HEK293 (cell line): ENCODE measurements at regions not wholly inside any gene's neighbourhood (a gene's known extent, or its start where the extent isn't known, plus 50 kb on each side); places are given as distances from the start of the nearest gene placed in this dataset.

Experiments used
- CTCF ChIA-PET: fragments of 350-600 bp; formaldehyde crosslinking; extraction: SDS; loops from one replicate; lab custom pipeline; 2021; ENCODE audit warnings: antibody characterized with exemption; lab: Yijun Ruan, JAX
- POLR2A ChIA-PET: fragments of 300-600 bp; formaldehyde crosslinking; extraction: SDS; loops from one replicate; lab custom pipeline; 2020; ENCODE audit warnings: antibody characterized with exemption, inconsistent platforms; lab: Yijun Ruan, JAX
- H3K27ac ChIP-seq: fragments of 200-500 bp; sonication (Bioruptor generic); 2 replicates; pipeline ENCODE4 v1.5.1; 2014; ENCODE audit warnings: low read depth, low read length, control low read depth, inconsistent platforms; ENCODE audit errors: extremely low read depth
- H3K36me3 ChIP-seq, 2 experiments: fragments of 200-500 bp in 1 of 2; sonication (Bioruptor generic) in 1 of 2; 1 replicate in 1 of 2; 2 replicates in 1 of 2; pipeline ENCODE4 v1.5.1; 2014 to 2017; ENCODE audit warnings: inconsistent platforms in 2 of 2, low read length in 2 of 2; ENCODE audit not compliant: control insufficient read depth in 2 of 2, insufficient read depth in 1 of 2
- H3K4me1 ChIP-seq: fragments of 200-500 bp; sonication (Bioruptor generic); 2 replicates; pipeline ENCODE4 v1.5.1; 2014; ENCODE audit warnings: mild to moderate bottlenecking, low read length, inconsistent platforms; ENCODE audit not compliant: control insufficient read depth, insufficient read depth
- H3K4me3 ChIP-seq: 2 replicates; pipeline ENCODE4 v1.5.1; 2011; ENCODE audit warnings: low read depth, mild to moderate bottlenecking, control low read depth, low read length, moderate library complexity
- H3K9me3 ChIP-seq: fragments of 200-500 bp; sonication (Bioruptor generic); 2 replicates; pipeline ENCODE4 v1.5.1; 2014; ENCODE audit warnings: low read depth, low read length, inconsistent platforms; ENCODE audit not compliant: control insufficient read depth, insufficient read depth
- HOXD13 ChIP-seq: sonication (generic); formaldehyde crosslinking; IDR thresholded peaks from 2 replicates; pipeline ENCODE4 v1.8.0; 2022; ENCODE audit warnings: missing genetic modification reagents, borderline replicate concordance
- SP2 ChIP-seq: fragments of 450-650 bp; formaldehyde crosslinking; IDR thresholded peaks from 2 replicates; pipeline ENCODE4 v1.5.1; 2016; ENCODE audit warnings: missing biosample characterization, missing genetic modification characterization
- ZBTB17 ChIP-seq: fragments of 450-650 bp; formaldehyde crosslinking; IDR thresholded peaks from 2 replicates; pipeline ENCODE4 v1.5.1; 2016; ENCODE audit warnings: missing biosample characterization, missing genetic modification characterization
- ZNF221 ChIP-seq: fragments of 450-650 bp; formaldehyde crosslinking; IDR thresholded peaks from 2 replicates; pipeline ENCODE4 v1.5.1; 2017; ENCODE audit warnings: missing biosample characterization, missing genetic modification characterization, borderline replicate concordance
- ZNF521 ChIP-seq: fragments of 450-650 bp; formaldehyde crosslinking; IDR thresholded peaks from 2 replicates; pipeline ENCODE4 v1.5.1; 2017; ENCODE audit warnings: missing biosample characterization, mild to moderate bottlenecking, missing genetic modification characterization
- ZNF530 ChIP-seq: fragments of 450-650 bp; formaldehyde crosslinking; IDR thresholded peaks from 2 replicates; pipeline ENCODE4 v1.5.1; 2016; ENCODE audit warnings: low read depth, missing biosample characterization, missing genetic modification characterization
- ZNF600 ChIP-seq: fragments of 450-650 bp; formaldehyde crosslinking; IDR thresholded peaks from 2 replicates; pipeline ENCODE4 v1.5.1; 2016; ENCODE audit warnings: missing biosample characterization, missing genetic modification characterization
- ZNF747 ChIP-seq: fragments of 450-650 bp; formaldehyde crosslinking; IDR thresholded peaks from 2 replicates; pipeline ENCODE4 v1.5.1; 2016; ENCODE audit warnings: missing biosample characterization, missing genetic modification characterization
- ZNF837 ChIP-seq: fragments of 450-650 bp; formaldehyde crosslinking; IDR thresholded peaks from 2 replicates; pipeline ENCODE4 v1.5.1; 2016; ENCODE audit warnings: missing biosample characterization, missing genetic modification characterization
- ZSCAN16 ChIP-seq: fragments of 450-650 bp; formaldehyde crosslinking; IDR thresholded peaks from 2 replicates; pipeline ENCODE4 v1.5.1; 2016; ENCODE audit warnings: missing biosample characterization, missing genetic modification characterization
- ZSCAN30 ChIP-seq: fragments of 450-650 bp; IDR thresholded peaks from 2 replicates; pipeline ENCODE4 v1.5.1; 2018; ENCODE audit warnings: missing biosample characterization, mild to moderate bottlenecking, missing genetic modification characterization, moderate library complexity
- TF ChIP-seq, protein P1 (sequence below): fragments of 450-650 bp; IDR thresholded peaks from 2 replicates; pipeline ENCODE4 v1.5.1; 2018; ENCODE audit warnings: missing biosample characterization, missing genetic modification characterization
- TF ChIP-seq, protein P2 (sequence below): fragments of 450-650 bp; formaldehyde crosslinking; IDR thresholded peaks from 2 replicates; pipeline ENCODE4 v1.5.1; 2017; ENCODE audit warnings: missing biosample characterization, missing genetic modification characterization
- TF ChIP-seq, protein P3 (sequence below): fragments of 450-650 bp; formaldehyde crosslinking; conservative IDR thresholded peaks from 2 replicates; pipeline ENCODE4 v1.5.1; 2016; ENCODE audit warnings: low read depth, missing biosample characterization, missing genetic modification characterization
- TF ChIP-seq, protein P4 (sequence below): fragments of 450-650 bp; formaldehyde crosslinking; IDR thresholded peaks from 2 replicates; pipeline ENCODE4 v1.5.1; 2016; ENCODE audit warnings: missing biosample characterization, missing genetic modification characterization

DNA sequence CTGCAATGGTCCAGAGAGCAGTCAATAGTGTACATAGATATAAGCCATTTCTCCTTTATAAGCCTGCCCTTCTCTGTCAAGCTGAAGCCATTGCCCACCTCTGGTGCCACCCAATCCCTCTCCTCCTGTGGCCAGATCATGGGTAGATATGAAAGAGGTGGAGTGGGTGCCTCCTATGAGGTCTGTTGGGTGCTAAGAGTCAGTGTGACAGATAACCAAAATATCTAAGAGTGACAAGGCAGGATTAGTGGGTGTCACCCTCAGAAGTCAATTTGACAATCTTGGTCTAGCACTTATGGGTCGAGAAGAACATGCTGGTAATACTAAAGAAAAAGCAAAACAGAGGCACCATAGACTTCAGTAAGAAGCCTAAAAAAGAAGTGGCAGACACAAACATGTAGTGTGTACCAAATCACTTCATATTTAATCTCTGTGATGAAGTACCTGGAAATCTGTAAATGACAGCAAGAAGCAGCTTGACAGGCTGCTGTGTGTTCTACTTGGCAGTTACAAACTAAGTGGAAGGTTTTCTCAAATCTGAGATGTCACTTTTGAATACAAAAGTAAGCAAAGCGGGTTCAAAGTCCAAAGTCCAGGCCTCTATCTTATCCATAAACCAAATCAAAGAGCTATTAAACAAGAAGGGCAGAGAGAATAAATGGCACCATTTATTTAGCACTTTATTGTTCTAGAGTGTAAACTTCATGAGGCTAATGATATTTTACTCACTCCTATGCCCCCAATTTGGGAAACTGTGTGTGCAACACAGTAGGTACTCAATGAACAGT is 118.9 kb upstream of the EOMES start (continued):
- TF ChIP-seq, protein P1, sequence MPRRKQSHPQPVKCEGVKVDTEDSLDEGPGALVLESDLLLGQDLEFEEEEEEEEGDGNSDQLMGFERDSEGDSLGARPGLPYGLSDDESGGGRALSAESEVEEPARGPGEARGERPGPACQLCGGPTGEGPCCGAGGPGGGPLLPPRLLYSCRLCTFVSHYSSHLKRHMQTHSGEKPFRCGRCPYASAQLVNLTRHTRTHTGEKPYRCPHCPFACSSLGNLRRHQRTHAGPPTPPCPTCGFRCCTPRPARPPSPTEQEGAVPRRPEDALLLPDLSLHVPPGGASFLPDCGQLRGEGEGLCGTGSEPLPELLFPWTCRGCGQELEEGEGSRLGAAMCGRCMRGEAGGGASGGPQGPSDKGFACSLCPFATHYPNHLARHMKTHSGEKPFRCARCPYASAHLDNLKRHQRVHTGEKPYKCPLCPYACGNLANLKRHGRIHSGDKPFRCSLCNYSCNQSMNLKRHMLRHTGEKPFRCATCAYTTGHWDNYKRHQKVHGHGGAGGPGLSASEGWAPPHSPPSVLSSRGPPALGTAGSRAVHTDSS (tag by site-specific recombination): no peak

DNA sequence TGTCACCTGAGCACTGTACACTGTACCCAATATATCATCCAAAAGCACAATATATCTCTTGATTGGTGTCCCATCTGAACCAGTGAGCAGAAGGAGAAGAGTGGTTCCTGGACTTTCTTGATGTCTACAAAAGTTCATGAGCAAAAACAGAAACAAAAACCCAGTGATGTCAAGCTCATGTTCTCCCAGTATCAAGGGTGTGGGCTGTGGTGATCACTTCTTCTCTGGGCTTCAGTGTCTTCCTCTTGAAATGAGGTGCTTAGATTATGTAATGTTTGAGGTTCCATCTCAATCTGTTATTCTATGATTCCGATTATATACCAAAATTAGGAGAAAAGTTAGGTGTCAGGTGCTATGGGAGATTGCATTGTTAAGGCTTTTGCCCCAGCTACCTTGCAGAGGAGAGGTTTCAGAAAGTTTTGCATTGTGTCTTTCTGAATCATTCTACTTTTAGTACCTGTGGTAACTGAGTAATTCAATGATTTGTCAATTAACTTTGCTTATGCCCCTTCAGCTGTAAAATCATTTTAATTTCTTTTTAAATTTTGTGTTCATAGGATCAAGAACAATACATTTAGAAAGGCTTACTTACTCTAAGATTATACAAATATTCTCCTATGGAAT is 122.0 kb upstream of the EOMES start:
- Histone ChIP-seq H3K9me3 (no peaks in the 10 kb centered on the region), H3K4me3 (no peak overlapping the region), H3K36me3 (no peaks in the 10 kb centered on the region), H3K27ac (no peak overlapping the region), H3K4me1 (no peaks in the 10 kb centered on the region)
- TF ChIP-seq HOXD13 (CRISPR knock-in tag) (no peak), ZSCAN30 (no peak), ZSCAN16 (tag by site-specific recombination) (no peak), ZBTB17 (tag by site-specific recombination) (no peak)
- TF ChIP-seq, protein P2, sequence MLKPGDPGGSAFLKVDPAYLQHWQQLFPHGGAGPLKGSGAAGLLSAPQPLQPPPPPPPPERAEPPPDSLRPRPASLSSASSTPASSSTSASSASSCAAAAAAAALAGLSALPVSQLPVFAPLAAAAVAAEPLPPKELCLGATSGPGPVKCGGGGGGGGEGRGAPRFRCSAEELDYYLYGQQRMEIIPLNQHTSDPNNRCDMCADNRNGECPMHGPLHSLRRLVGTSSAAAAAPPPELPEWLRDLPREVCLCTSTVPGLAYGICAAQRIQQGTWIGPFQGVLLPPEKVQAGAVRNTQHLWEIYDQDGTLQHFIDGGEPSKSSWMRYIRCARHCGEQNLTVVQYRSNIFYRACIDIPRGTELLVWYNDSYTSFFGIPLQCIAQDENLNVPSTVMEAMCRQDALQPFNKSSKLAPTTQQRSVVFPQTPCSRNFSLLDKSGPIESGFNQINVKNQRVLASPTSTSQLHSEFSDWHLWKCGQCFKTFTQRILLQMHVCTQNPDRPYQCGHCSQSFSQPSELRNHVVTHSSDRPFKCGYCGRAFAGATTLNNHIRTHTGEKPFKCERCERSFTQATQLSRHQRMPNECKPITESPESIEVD: no peak
- TF ChIP-seq, protein P3, sequence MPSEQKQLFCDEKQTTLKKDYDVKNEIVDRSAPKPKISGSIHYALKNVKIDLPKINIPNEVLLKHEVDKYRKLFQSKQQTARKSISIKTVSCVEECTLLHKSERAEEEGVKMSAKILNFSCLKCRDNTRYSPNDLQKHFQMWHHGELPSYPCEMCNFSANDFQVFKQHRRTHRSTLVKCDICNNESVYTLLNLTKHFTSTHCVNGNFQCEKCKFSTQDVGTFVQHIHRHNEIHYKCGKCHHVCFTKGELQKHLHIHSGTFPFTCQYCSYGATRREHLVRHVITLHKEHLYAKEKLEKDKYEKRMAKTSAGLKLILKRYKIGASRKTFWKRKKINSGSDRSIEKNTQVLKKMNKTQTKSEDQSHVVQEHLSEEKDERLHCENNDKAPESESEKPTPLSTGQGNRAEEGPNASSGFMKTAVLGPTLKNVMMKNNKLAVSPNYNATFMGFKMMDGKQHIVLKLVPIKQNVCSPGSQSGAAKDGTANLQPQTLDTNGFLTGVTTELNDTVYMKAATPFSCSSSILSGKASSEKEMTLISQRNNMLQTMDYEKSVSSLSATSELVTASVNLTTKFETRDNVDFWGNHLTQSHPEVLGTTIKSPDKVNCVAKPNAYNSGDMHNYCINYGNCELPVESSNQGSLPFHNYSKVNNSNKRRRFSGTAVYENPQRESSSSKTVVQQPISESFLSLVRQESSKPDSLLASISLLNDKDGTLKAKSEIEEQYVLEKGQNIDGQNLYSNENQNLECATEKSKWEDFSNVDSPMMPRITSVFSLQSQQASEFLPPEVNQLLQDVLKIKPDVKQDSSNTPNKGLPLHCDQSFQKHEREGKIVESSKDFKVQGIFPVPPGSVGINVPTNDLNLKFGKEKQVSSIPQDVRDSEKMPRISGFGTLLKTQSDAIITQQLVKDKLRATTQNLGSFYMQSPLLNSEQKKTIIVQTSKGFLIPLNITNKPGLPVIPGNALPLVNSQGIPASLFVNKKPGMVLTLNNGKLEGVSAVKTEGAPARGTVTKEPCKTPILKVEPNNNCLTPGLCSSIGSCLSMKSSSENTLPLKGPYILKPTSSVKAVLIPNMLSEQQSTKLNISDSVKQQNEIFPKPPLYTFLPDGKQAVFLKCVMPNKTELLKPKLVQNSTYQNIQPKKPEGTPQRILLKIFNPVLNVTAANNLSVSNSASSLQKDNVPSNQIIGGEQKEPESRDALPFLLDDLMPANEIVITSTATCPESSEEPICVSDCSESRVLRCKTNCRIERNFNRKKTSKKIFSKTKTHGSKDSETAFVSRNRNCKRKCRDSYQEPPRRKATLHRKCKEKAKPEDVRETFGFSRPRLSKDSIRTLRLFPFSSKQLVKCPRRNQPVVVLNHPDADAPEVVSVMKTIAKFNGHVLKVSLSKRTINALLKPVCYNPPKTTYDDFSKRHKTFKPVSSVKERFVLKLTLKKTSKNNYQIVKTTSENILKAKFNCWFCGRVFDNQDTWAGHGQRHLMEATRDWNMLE (tag by site-specific recombination): no peak
- CTCF ChIA-PET: no interaction called here
- POLR2A ChIA-PET: no interaction called here

DNA sequence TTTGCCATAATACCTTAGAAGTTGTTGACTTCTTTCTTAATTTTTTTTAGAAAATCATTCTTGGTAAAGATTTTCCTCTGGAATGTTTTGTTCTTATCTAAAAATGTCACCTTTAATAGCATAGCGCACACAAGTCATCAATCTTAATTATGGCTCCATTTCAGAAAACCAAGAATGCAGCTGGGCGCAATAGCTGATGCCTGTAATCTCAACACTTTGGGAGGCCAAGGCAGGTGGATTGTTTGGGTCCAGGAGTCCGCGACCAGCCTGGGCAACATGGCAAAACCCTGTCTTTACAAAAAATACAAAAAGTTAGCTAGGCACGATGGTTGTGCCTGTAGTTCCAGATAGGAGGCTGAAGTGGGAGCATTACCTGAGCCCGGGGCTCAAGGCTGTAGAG is 125.6 kb upstream of the EOMES start:
- Histone ChIP-seq H3K9me3 (no peaks in the 10 kb centered on the region), H3K36me3 (peaks cover 0 to 3% of the 10 kb centered on the region in 2 experiments; a peak in 1 of 3 replicates), H3K4me1 (no peaks in the 10 kb centered on the region), H3K4me3 (no peak overlapping the region), H3K27ac (no peak overlapping the region)
- POLR2A ChIA-PET: no interaction called here
- TF ChIP-seq, protein P4, sequence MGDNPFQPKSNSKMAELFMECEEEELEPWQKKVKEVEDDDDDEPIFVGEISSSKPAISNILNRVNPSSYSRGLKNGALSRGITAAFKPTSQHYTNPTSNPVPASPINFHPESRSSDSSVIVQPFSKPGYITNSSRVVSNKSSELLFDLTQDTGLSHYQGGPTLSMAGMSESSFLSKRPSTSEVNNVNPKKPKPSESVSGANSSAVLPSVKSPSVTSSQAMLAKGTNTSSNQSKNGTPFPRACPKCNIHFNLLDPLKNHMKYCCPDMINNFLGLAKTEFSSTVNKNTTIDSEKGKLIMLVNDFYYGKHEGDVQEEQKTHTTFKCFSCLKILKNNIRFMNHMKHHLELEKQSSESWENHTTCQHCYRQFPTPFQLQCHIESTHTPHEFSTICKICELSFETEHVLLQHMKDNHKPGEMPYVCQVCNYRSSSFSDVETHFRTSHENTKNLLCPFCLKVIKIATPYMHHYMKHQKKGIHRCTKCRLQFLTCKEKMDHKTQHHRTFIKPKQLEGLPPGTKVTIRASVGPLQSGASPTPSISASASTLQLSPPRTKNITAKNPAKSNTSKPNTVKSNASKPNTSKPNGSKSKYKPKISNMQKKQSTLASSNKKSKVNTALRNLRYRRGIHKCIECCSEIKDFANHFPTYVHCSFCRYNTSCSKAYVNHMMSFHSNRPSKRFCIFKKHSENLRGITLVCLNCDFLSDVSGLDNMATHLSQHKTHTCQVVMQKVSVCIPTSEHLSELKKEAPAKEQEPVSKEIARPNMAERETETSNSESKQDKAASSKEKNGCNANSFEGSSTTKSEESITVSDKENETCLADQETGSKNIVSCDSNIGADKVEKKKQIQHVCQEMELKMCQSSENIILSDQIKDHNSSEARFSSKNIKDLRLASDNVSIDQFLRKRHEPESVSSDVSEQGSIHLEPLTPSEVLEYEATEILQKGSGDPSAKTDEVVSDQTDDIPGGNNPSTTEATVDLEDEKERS (tag by site-specific recombination): no peak
- TF ChIP-seq ZNF521 (tag by site-specific recombination) (no peak), ZNF600 (tag by site-specific recombination) (no peak), ZNF221 (tag by site-specific recombination) (no peak), SP2 (tag by site-specific recombination) (no peak), ZNF837 (no peak), ZNF747 (tag by site-specific recombination) (no peak), ZNF530 (tag by site-specific recombination) (no peak)
- CTCF ChIA-PET: no interaction called here
